H9 (cell line): ENCODE measurements at regions not wholly inside any gene's neighbourhood (a gene's known extent, or its start where the extent isn't known, plus 50 kb on each side); places are given as distances from the start of the nearest gene placed in this dataset.

ENCODE experiments used
- DNase-seq: peaks from one replicate; pipeline ENCODE4 v3.0.0-alpha.2; 2017
- H2AFZ ChIP-seq: one replicate; pipeline ENCODE4 v1.6.1; 2013; ENCODE audit warnings: mild to moderate bottlenecking, low read length, control low read depth, moderate library complexity
- H2AK5ac ChIP-seq: 2 replicates; pipeline ENCODE4 v1.6.1; 2013; ENCODE audit warnings: low read length, control low read depth, mixed read lengths; ENCODE audit not compliant: insufficient read length
- H2BK120ac ChIP-seq: one replicate; pipeline ENCODE4 v1.6.1; 2013; ENCODE audit warnings: low read depth, mild to moderate bottlenecking, low read length, control low read depth, inconsistent platforms; ENCODE audit not compliant: poor library complexity, severe bottlenecking
- H2BK12ac ChIP-seq: 2 replicates; pipeline ENCODE4 v1.6.1; 2013; ENCODE audit warnings: low read length, control low read depth, mixed read lengths, low read depth; ENCODE audit not compliant: insufficient read length
- H2BK15ac ChIP-seq: 2 replicates; pipeline ENCODE4 v1.6.1; 2013; ENCODE audit warnings: low read depth, low read length, control low read depth
- H2BK20ac ChIP-seq: one replicate; pipeline ENCODE4 v1.6.1; 2013; ENCODE audit warnings: low read depth, mild to moderate bottlenecking, low read length, control low read depth, inconsistent platforms; ENCODE audit not compliant: poor library complexity, severe bottlenecking
- H2BK5ac ChIP-seq: 2 replicates; pipeline ENCODE4 v1.6.1; 2013; ENCODE audit warnings: low read length, control low read depth, mixed read lengths; ENCODE audit not compliant: insufficient read length
- H3K14ac ChIP-seq: 2 replicates; pipeline ENCODE4 v1.6.1; 2013; ENCODE audit warnings: low read length, control low read depth; ENCODE audit not compliant: insufficient read depth
- H3K18ac ChIP-seq: 2 replicates; pipeline ENCODE4 v1.6.1; 2013; ENCODE audit warnings: low read depth, mild to moderate bottlenecking, mixed read lengths, low read length, control low read depth; ENCODE audit not compliant: insufficient read length
- H3K23ac ChIP-seq: 2 replicates; pipeline ENCODE4 v1.6.1; 2013; ENCODE audit warnings: low read length, control low read depth, mixed read lengths, low read depth; ENCODE audit not compliant: insufficient read length
- H3K23me2 ChIP-seq: 2 replicates; pipeline ENCODE4 v1.6.1; 2013; ENCODE audit warnings: low read depth, mild to moderate bottlenecking, mixed read lengths, low read length, control low read depth; ENCODE audit not compliant: insufficient read length, poor library complexity, severe bottlenecking
- H3K27ac ChIP-seq: 2 replicates; pipeline ENCODE4 v1.5.1; 2013; ENCODE audit warnings: low read length, control low read depth, mixed read lengths, low read depth; ENCODE audit not compliant: insufficient read length
- H3K27me3 ChIP-seq: 2 replicates; pipeline ENCODE4 v1.6.1; 2013; ENCODE audit warnings: low read length, control low read depth, inconsistent platforms; ENCODE audit not compliant: insufficient read depth
- H3K4ac ChIP-seq: 2 replicates; pipeline ENCODE4 v1.6.1; 2013; ENCODE audit warnings: low read depth, mild to moderate bottlenecking, control low read depth, inconsistent platforms, low read length, moderate library complexity
- H3K4me1 ChIP-seq: 2 replicates; pipeline ENCODE4 v1.6.1; 2013; ENCODE audit warnings: low read length, control low read depth, inconsistent platforms; ENCODE audit not compliant: insufficient read depth
- H3K4me2 ChIP-seq: 2 replicates; pipeline ENCODE4 v1.6.1; 2013; ENCODE audit warnings: low read length, control low read depth, mixed read lengths; ENCODE audit not compliant: insufficient read length, insufficient read depth
- H3K56ac ChIP-seq: 2 replicates; pipeline ENCODE4 v1.6.1; 2013; ENCODE audit warnings: low read depth, mild to moderate bottlenecking, mixed read lengths, low read length, control low read depth; ENCODE audit not compliant: insufficient read length
- H3K79me1 ChIP-seq: 2 replicates; pipeline ENCODE4 v1.6.1; 2013; ENCODE audit warnings: low read depth, mild to moderate bottlenecking, moderate library complexity, low read length, control low read depth, inconsistent platforms; ENCODE audit not compliant: insufficient read depth, poor library complexity, severe bottlenecking
- H3K79me2 ChIP-seq: 2 replicates; pipeline ENCODE4 v1.6.1; 2013; ENCODE audit warnings: low read length, control low read depth, inconsistent platforms; ENCODE audit not compliant: insufficient read depth
- H3K9ac ChIP-seq: 2 replicates; pipeline ENCODE4 v1.6.1; 2013; ENCODE audit warnings: low read length, control low read depth, mixed read lengths; ENCODE audit not compliant: insufficient read length; ENCODE audit errors: extremely low read depth
- H3K9me3 ChIP-seq: one replicate; pipeline ENCODE4 v1.6.1; 2013; ENCODE audit warnings: low read depth, low read length, inconsistent platforms; ENCODE audit not compliant: control insufficient read depth
- H3T11ph ChIP-seq: one replicate; pipeline ENCODE4 v1.6.1; 2013; ENCODE audit warnings: mild to moderate bottlenecking, low read length, control low read depth, inconsistent platforms
- H4K20me1 ChIP-seq: one replicate; pipeline ENCODE4 v1.6.1; 2013; ENCODE audit not compliant: control insufficient read depth, insufficient read length, insufficient read depth
- H4K5ac ChIP-seq: 2 replicates; pipeline ENCODE4 v1.6.1; 2013; ENCODE audit warnings: low read depth, mild to moderate bottlenecking, mixed read lengths, low read length, control low read depth; ENCODE audit not compliant: insufficient read length
- H4K8ac ChIP-seq: replicated peaks from 2 replicates; pipeline ENCODE4 v1.6.1; 2013; ENCODE audit warnings: low read length, control low read depth, mixed read lengths, low read depth; ENCODE audit not compliant: insufficient read length
- H4K91ac ChIP-seq: 2 replicates; pipeline ENCODE4 v1.6.1; 2013; ENCODE audit warnings: low read depth, mild to moderate bottlenecking, moderate library complexity, mixed read lengths, low read length, control low read depth; ENCODE audit not compliant: insufficient read length
- H3K27ac Mint-ChIP-seq, 3 experiments: 2 replicates in 2 of 3; 3 replicates in 1 of 3; pipeline ENCODE4 v1.8.0; 2020 to 2021; ENCODE audit warnings: mixed read lengths in 3 of 3, mild to moderate bottlenecking in 1 of 3, moderate library complexity in 1 of 3
- H3K27me3 Mint-ChIP-seq: 2 replicates; pipeline ENCODE4 v1.8.0; 2021; ENCODE audit warnings: low read depth, mild to moderate bottlenecking, moderate library complexity, mixed read lengths
- H3K36me3 Mint-ChIP-seq, 3 experiments: 2 replicates in 2 of 3; 3 replicates in 1 of 3; pipeline ENCODE4 v1.8.0; 2020 to 2021; ENCODE audit warnings: low read depth in 3 of 3, mixed read lengths in 3 of 3; ENCODE audit not compliant: insufficient read depth in 1 of 3
- H3K4me1 Mint-ChIP-seq, 2 experiments: 2 replicates each; pipeline ENCODE4 v1.8.0; 2020; ENCODE audit warnings: mixed read lengths in 2 of 2
- H3K4me3 Mint-ChIP-seq, 2 experiments: 2 replicates in 1 of 2; 3 replicates in 1 of 2; pipeline ENCODE4 v1.8.0; 2020 to 2021; ENCODE audit warnings: mild to moderate bottlenecking in 2 of 2, mixed read lengths in 2 of 2, moderate library complexity in 1 of 2
- H3K9me3 Mint-ChIP-seq, 2 experiments: 2 replicates in 1 of 2; 3 replicates in 1 of 2; pipeline ENCODE4 v1.8.0; 2020; ENCODE audit warnings: mild to moderate bottlenecking in 2 of 2, mixed read lengths in 2 of 2, moderate library complexity in 1 of 2
- CTCF ChIP-seq: fragments of 200-600 bp; sonication (generic); conservative IDR thresholded peaks from 3 replicates; pipeline ENCODE4 v1.8.0; 2021; ENCODE audit warnings: antibody characterized with exemption, mild to moderate bottlenecking
- WGBS: extraction: QIAGEN DNeasy Blood & Tissue Kit; methylation state at CpG from one replicate; pipeline ENCODE4 v1.1.7; 2013; ENCODE audit warnings: missing lambda C conversion rate, low lambda C conversion rate, mixed read lengths; ENCODE audit not compliant: insufficient read length; ENCODE audit errors: extremely low coverage; 5-methylcytosine and 5-hydroxymethylcytosine counted together

DNA sequence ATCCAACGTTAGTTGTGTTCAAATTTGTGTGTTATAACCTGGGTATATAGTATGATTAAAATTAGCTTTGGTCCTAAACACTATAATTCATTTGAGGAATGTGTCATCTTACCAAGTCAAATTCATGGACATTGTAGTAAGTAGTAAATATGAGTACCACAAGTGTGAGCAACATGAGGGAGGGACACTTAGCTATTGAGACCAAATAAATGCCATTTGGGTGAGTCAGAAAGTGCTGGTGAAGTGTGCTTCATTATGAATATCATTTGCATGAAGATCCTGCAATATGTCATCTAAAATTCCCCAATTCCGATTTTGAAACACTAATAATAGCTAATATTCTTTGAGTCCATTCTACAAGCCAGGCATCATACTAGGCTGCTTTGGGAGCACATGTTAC lies 336.7 kb upstream of the KIF2A start:
- no peak overlapping the region for H3K56ac ChIP-seq
- no peaks in the 10 kb centered on the region for H3K27me3 ChIP-seq
- no peaks in the 10 kb centered on the region; the same call in 1 of the 2 replicates for H3K4me1 ChIP-seq
- no peak overlapping the region for H2BK5ac ChIP-seq
- no peaks in the 10 kb centered on the region for H3K79me2 ChIP-seq
- H3K9me3 ChIP-seq = no peaks in the 10 kb centered on the region
- H2BK20ac ChIP-seq = no peak overlapping the region
- no peak overlapping the region for H3K18ac ChIP-seq
- H4K20me1 ChIP-seq = no peaks in the 10 kb centered on the region
- Mint-ChIP-seq H3K27me3 (no peaks in the 10 kb centered on the region; the same call in 1 of the 2 replicates), H3K36me3 (no peaks in the 10 kb centered on the region), H3K9me3 (no peaks in the 10 kb centered on the region), H3K4me3 (no peak overlapping the region), H3K27ac (no peak overlapping the region), H3K4me1 (peaks cover 5 to 10% of the 10 kb centered on the region in 2 experiments)
- H3K14ac ChIP-seq = no peak overlapping the region
- H3K23me2 ChIP-seq = no peaks in the 10 kb centered on the region
- no peak overlapping the region for H4K91ac ChIP-seq
- H2BK120ac ChIP-seq = no peak overlapping the region
- H3T11ph ChIP-seq = no peak overlapping the region
- no peak overlapping the region for H2BK15ac ChIP-seq
- no peak overlapping the region for H3K4ac ChIP-seq
- no peak overlapping the region for H4K5ac ChIP-seq
- no peak overlapping the region for H3K23ac ChIP-seq
- no peak overlapping the region for H4K8ac ChIP-seq
- no peak for DNase-seq
- TF ChIP-seq CTCF = no peak
- no peak overlapping the region for H2BK12ac ChIP-seq
- H2AFZ ChIP-seq = no peak overlapping the region
- no peak overlapping the region for H2AK5ac ChIP-seq
- H3K9ac ChIP-seq = no peak overlapping the region
- H3K79me1 ChIP-seq = no peaks in the 10 kb centered on the region
- no peak overlapping the region for H3K4me2 ChIP-seq
- WGBS = no CpG with 5 or more reads among the region's 2 CpGs
- H3K27ac ChIP-seq = no peak overlapping the region
